Fibroblast of villous mesenchyme (primary cell): ENCODE measurements at regions not wholly inside any gene's neighbourhood (a gene's known extent, or its start where the extent isn't known, plus 50 kb on each side); places are given as distances from the start of the nearest gene placed in this dataset.

ENCODE experiments used
- DNase-seq: peaks from one replicate; pipeline ENCODE4 v3.0.0-alpha.2; 2010; ENCODE audit warnings: low read depth
- H3K4me3 ChIP-seq: 2 replicates; pipeline ENCODE4 v1.5.1; 2011; ENCODE audit warnings: low read depth, mild to moderate bottlenecking, low read length
- CTCF ChIP-seq: IDR thresholded peaks from 2 replicates; pipeline ENCODE4 v1.5.1; 2012; ENCODE audit warnings: low read depth, mild to moderate bottlenecking, low read length; ENCODE audit not compliant: insufficient read depth

- no peak for DNase-seq
- TF ChIP-seq CTCF: no peak
Observed at GRCh38 chr4:4776335-4776734, 83.1 kb upstream of the MSX1 start.

DNA sequence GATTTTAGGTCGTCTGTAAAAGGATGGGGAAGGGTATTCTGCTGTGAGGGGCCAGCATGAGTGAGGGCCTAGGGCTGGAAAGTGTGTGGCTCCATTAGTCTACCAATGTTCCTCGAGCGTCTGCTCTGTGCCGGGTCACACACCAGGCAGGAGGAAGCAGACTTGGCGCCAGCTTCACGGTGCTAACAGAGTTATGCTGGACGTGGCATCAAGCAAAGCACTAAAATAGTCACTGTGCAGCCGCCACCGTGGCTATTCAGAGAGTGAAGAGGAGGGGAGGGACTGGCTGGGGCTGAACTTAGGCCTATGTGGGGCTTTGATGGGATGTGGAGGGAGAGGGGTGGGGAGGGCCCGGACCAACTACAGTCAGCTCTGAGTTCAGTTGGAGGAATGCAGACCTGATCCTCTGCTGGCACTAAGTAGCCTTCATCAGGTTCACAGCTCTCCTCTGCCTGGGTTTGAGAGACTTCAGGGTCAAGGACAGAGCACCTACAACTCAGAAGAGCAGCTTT, 83.9 kb upstream of the MSX1 start:
- TF ChIP-seq CTCF: no peak
- H3K4me3 ChIP-seq: no peak overlapping the region
- DNase-seq: no peak

More at GRCh38 chr4:4776335-4776734, 83.1 kb upstream of the MSX1 start:
- H3K4me3 ChIP-seq: no peak overlapping the region

DNA sequence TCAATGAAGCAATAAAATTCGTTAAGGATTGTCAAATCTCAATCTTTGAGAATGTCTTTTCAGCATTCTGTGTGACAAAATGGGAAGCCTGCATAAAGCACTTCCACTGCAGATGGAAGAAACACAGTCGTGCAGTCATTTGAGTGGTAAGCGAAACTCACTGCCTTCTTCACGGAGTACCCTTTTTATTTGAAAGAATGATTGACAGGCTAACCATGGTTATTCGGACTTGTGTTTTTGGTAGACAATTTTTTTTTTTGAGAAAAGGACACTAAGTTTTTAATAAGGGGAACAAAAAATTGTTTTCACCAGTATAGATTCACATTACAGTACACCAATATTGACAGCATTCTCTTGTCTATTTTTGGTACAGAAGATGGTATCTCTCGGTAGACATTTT, 86.9 kb upstream of the MSX1 start:
- H3K4me3 ChIP-seq: no peak overlapping the region
- DNase-seq: no peak
- no peak for TF ChIP-seq CTCF

- no peak for TF ChIP-seq CTCF
- DNase-seq: no peak
- H3K4me3 ChIP-seq: no peak overlapping the region
Observed at GRCh38 chr4:4771160-4771559, 88.3 kb upstream of the MSX1 start.

DNA sequence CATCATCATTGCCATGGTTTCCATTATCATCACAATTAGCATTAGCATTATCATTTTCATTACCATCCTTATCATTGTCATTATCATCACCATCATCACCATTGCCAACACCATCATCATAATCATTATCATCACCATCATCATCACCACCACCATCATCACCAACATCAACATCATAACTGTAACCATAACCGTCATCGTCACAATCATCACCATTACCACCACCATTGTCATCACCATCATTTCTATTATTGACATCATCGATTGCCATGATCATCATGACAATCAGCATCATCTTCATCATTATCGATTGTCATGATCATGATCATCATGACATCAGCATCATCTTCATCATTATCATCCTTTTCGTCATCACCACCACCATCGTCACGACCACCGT, 88.9 kb upstream of the MSX1 start:
- no peak for TF ChIP-seq CTCF
- H3K4me3 ChIP-seq: no peak overlapping the region
- DNase-seq: no peak

- no peak for DNase-seq
- no peak for TF ChIP-seq CTCF
- no peak overlapping the region for H3K4me3 ChIP-seq
Observed at GRCh38 chr4:4766564-4766963, 92.9 kb upstream of the MSX1 start.

GRCh38 chr4:4765811-4766210, 93.7 kb upstream of the MSX1 start:
- TF ChIP-seq CTCF: no peak

More at GRCh38 chr4:4765811-4766210, 93.7 kb upstream of the MSX1 start:
- H3K4me3 ChIP-seq: no peak overlapping the region
- DNase-seq: no peak
